ENCODE measurements at regions not wholly inside any gene's neighbourhood (a gene's known extent, or its start where the extent isn't known, plus 50 kb on each side); places are given as distances from the start of the nearest gene placed in this dataset.

DNA sequence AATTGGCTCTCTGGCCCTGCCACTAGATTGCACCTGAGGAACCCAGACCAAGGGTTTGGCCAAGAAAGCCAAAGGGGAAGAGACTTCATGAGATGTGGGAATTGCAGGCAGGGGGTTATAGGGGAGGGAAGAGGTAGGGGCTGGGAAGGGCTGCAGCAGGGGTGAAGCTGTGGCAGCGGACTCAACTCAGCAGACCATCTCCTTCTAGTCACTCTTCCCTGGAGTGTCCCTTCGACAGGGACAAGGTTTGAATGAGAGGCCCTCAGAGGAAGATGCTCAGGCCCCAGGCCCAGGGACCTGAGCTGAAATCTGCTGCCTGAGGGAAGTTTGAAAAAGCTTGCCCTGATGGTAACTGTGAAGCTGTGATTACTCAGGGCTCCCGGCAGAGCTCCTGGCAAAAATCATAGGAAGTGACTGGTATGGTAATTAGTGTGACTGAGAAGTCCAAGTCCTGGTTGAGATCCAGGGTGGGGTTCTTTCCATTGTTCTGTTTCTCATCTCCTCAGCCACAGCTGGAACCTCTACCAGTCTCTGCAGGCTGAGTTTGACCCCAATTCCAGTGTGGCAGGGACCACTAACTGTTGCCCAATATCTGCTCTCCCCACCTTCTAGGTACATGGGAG, 300.9 kb downstream of the CYP26B1 start:
- no peak for TF ChIP-seq CTCF (IDR thresholded peaks at IDR 0.05; ENCODE audit: low read depth, low read length, missing control alignments)
- no peak overlapping the region for H3K4me3 ChIP-seq (ENCODE audit: low read depth, low read length)
- DNase-seq (ENCODE audit: low read depth), result peak; percentile 53
- in situ Hi-C loops (cut with HindIII; ENCODE audit: low sequenced_read_pairs), result no loop called here

GRCh38 chr2:71846072-71846471, 301.6 kb downstream of the CYP26B1 start:
- no peak for DNase-seq (ENCODE audit: low read depth)
- H3K4me3 ChIP-seq (ENCODE audit: low read depth, low read length), result no peak overlapping the region
- TF ChIP-seq CTCF (IDR thresholded peaks at IDR 0.05; ENCODE audit: low read depth, low read length, missing control alignments), result no peak
- in situ Hi-C loops (cut with HindIII; ENCODE audit: low sequenced_read_pairs), result no loop called here

DNA sequence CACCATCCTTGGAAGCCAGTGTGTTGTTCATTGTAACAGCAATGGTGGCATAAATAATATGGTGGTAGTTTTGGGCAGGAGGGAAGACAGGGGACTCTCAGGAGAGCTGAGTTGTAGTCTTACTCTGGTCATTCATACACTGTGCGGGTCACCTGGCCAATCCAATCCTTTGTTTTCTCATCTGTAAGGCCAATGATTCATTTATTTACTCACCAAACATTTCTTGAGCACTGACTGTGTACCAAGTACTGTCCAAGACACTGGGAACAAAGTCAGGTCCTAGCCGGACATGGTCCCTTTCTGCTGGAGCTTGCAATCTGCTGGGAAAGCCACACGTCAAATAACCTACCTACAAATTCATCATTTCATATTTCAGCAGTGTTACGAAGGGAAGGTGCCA, 302.7 kb downstream of the CYP26B1 start:
- TF ChIP-seq CTCF (IDR thresholded peaks at IDR 0.05; ENCODE audit: low read depth, low read length, missing control alignments), result no peak
- H3K4me3 ChIP-seq (ENCODE audit: low read depth, low read length), result no peak overlapping the region
- DNase-seq (ENCODE audit: low read depth), result no peak
- in situ Hi-C loops (cut with HindIII; ENCODE audit: low sequenced_read_pairs), result no loop called here

DNA sequence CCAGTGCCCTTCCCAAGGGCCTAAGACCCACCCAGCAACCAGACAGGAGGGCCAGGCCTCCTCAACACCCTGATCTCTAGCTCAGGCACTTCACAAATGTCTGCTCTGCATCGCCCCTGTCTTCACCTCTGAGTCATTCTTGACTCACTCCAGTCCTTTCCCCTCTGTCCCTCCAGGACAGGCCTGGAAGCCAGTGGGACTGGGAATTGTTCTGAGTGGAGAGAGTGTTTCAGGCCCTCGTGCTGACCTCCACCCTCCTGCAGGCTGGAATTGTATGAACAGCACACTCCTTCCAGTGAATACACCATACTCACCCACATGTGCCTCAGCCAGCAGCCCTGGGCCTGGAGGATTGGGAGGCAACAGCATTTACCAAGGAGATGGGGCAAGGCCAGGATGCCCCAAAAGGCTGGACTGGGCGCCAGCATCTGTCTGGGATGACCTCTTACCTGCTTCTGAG, 304.2 kb downstream of the CYP26B1 start:
- TF ChIP-seq CTCF (IDR thresholded peaks at IDR 0.05; ENCODE audit: low read depth, low read length, missing control alignments), result no peak
- H3K4me3 ChIP-seq (ENCODE audit: low read depth, low read length), result no peak overlapping the region
- in situ Hi-C loops (cut with HindIII; ENCODE audit: low sequenced_read_pairs), result no loop called here
- no peak for DNase-seq (ENCODE audit: low read depth)

DNA sequence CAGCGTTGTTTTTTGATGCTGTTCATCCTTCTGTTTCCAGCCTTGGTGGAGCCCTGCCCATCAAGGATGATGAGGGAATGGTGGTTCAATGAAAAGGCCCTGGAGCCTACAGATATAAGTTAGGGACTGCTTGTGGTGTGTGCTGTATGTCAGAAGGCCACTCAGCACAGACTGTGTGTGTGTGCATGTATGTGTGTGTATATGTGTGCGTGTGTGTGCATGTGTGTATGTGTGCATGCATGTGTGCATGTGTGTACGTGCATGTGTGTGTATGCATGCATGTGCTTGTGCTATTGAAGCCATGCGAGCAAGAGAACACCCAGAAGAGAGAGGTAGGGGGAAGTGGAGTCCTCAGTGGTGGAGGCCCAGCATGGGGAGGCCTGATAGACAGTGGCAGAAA, 304.9 kb downstream of the CYP26B1 start:
- DNase-seq (ENCODE audit: low read depth), result no peak
- no peak for TF ChIP-seq CTCF (IDR thresholded peaks at IDR 0.05; ENCODE audit: low read depth, low read length, missing control alignments)
- in situ Hi-C loops (cut with HindIII; ENCODE audit: low sequenced_read_pairs), result no loop called here
- no peak overlapping the region for H3K4me3 ChIP-seq (ENCODE audit: low read depth, low read length)

GRCh38 chr2:71839826-71840225, 307.8 kb downstream of the CYP26B1 start:
- no peak overlapping the region for H3K4me3 ChIP-seq (ENCODE audit: low read depth, low read length)
- no peak for TF ChIP-seq CTCF (IDR thresholded peaks at IDR 0.05; ENCODE audit: low read depth, low read length, missing control alignments)
- no peak for DNase-seq (ENCODE audit: low read depth)
- in situ Hi-C loops (cut with HindIII; ENCODE audit: low sequenced_read_pairs), result no loop called here
